ENCODE measurements at regions not wholly inside any gene's neighbourhood (a gene's known extent, or its start where the extent isn't known, plus 50 kb on each side); places are given as distances from the start of the nearest gene placed in this dataset.
"Not testable (repeated sequence)": the region's sequence is repeated elsewhere in the genome, so short reads cannot be mapped to it uniquely, and the experiment has no call there.

DNA sequence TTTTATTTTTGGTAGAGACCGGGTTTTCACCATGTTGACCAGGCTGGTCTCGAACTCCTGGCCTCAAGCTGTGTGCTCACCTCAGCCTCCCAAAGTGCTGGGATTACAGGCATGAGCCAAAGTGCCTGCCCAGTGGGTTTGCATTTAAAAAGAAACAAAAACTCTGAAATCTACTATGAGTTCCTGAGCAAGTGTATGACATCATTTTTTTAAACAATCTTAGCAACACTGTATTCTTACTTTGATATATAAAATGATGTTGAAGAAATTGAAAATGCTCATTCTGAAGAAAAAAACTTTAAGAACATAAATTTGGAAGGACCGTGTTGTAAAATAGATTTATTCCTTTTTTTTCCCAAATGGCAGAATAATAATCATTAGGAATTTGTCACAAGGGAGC lies 1199.7 kb downstream of the DIAPH3 start:
- no peak for DNase-seq (ENCODE audit: low read depth in 4 of 4, low spot score in 1 of 4)

GRCh38 chr13:58977085-58977484 lies 1186.6 kb downstream of the DIAPH3 start:
- no peak for DNase-seq (ENCODE audit: low read depth in 4 of 4, low spot score in 1 of 4)

DNA sequence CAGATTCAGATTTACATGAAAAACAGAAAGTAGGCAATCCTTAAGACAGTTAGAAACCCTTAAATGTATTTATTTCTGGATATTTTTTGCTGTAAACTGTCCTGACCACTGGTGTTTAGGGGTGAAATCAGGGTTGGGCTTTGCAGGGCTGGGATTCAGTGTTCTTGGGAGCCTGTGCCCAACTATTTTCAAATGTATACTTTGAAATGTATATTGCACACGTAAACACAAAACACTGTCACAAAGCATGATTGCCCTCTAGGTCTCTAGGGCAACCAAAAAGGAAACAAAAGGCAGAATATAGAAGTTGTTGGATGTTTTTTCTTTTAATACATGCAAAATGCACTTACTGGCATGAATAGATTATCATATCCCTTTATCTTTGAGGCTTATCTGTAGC lies 1185.4 kb downstream of the DIAPH3 start:
- DNase-seq (ENCODE audit: low read depth in 4 of 4, low spot score in 1 of 4) = no peak

DNA sequence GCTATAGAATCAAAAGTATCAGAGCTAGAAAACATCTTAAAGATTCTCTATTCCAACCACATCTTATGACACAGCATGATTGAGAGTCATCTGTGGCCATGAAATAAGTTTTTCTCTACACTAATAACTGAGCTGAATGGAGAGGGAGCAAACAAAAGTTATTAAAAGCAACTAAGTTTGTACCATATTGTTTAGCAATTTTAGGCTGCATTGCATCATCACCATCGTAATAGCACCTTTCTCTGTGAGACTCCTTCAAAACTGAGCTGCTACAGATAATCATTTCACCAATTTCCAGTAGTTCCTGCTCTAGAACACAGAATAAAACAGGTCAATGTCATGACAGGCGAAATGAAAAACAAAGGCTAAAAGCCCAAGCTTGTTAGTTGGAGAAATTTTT lies 1183.9 kb downstream of the DIAPH3 start:
- no peak for DNase-seq (ENCODE audit: low read depth in 4 of 4, low spot score in 1 of 4)

DNA sequence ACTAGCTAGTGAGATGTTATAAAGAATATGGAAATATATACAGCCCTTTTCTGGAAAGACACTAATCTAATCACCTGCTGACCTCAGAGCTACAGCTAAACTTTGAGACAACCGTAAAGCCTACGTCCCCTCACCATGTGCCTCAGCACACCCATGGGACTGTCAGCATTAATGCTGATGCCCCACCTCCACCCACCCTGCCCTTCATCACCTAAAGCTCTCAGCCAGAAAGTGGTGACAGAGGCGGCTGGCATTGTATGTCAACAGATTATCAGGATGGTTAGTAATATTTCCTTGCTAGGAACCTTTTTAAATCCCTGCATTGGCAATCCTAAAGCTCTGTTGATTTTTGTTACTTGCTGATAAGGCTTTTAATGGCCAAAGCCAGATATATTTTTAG lies 1177.9 kb downstream of the DIAPH3 start:
- no peak for DNase-seq (ENCODE audit: low read depth in 4 of 4, low spot score in 1 of 4)

GRCh38 chr13:58989556-58989955 lies 1174.2 kb downstream of the DIAPH3 start:
- no peak for DNase-seq (ENCODE audit: low read depth in 4 of 4, low spot score in 1 of 4)

DNA sequence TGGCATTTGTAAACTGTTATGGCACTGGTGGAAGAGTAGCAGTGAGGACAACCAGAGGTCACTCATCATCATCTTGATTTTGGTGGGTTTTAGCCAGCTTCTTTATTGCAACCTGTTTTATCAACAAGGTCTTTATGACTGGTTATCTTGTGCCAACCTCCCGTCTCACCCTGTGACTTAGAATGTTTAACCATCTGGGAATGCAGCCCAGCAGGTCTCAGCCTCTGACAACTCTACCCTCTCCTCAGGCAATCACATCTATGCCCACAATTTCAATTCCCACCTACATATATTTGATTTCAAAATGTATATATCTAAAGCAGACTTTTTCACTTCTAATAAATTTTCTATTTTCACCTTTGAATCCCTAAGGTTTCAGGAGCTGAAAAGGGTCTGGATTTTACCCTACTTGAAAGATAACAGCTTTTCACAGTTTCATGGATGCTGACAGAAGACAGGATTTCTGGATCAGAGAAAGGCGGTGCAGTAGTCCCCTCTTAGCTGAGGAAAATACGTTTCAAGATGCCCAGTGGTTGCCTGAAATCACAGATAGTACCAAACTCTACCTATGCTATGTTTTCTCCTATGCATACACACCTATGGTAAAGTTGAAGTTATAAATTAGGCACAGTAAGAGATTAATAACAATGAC lies 1171.8 kb downstream of the DIAPH3 start:
- no peak for DNase-seq (ENCODE audit: low read depth in 4 of 4, low spot score in 1 of 4)

DNA sequence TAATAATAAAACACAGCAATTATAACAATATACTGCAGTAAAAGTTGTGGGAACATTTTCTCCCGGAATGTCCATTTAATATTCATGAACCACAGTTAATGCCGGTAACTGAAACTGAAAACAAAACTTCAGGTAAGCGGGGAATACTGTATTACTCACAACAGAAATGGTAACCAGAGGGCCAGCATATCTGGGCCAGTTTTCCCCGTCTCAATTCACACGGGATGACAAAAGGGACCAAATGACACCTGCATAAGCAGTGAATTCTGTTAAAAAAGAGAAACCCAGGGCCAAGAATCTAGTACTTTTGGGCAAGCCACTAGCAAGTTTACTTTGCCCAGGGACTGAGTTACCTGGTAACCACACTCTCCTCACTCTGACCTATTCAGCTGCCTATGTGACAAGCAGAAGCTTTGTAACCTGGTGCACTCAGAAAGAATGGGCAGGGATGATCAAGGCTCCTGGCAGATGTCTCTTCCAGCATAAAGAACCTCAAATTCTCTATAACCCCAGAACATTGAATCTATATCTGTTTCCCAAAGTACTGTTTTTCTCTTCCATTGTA lies 1171.2 kb downstream of the DIAPH3 start:
- DNase-seq (ENCODE audit: low read depth in 4 of 4, low spot score in 1 of 4) = no peak

DNA sequence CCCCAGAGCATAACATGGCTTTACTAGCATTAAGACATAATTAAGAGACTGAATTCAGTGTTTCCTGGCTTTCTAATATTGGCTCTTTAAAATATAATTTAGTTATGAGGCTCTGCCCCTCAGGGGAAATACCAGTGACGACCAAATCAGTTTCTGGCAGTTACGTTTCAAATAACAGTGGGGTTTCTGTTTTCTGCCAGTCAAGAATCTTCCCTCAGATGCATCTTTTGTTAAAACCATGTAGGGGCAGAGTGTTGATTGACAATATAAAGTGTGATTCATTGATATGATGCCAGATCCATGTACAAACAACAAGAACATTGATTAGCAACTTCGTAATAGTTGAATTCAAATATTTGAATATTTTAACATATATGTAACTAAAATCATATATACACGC lies 1169.7 kb downstream of the DIAPH3 start:
- no peak for DNase-seq (ENCODE audit: low read depth in 4 of 4, low spot score in 1 of 4)

GRCh38 chr13:58994777-58995176 lies 1169.0 kb downstream of the DIAPH3 start:
- DNase-seq (ENCODE audit: low read depth in 4 of 4, low spot score in 1 of 4) = no peak

GRCh38 chr13:58998716-58999115 lies 1165.0 kb downstream of the DIAPH3 start:
- DNase-seq (ENCODE audit: low read depth in 4 of 4, low spot score in 1 of 4) = no peak

DNA sequence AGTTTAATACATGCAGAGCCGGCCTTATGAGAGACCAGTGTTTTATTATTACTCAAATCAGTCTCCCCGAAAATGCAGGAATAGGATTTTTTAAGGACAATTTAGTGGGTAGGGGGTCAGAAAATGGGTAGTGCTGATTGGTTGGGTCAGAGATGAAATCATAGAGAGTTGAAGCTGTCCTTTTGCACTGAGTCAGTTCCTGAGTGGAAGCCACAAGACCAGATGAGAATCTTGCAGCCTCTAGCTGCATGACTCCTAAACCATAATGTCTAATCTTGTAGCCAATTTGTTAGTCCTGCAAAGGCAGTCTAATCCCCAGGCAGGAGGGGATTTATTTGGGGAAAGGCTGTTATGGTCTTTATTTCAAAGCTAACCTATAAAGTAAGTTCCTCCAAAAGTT lies 1163.9 kb downstream of the DIAPH3 start:
- no peak for DNase-seq (ENCODE audit: low read depth in 4 of 4, low spot score in 1 of 4)

- DNase-seq (ENCODE audit: low read depth in 4 of 4, low spot score in 1 of 4) = no peak
Observed at GRCh38 chr13:59000770-59001169, 1163.0 kb downstream of the DIAPH3 start.

GRCh38 chr13:59012731-59013130 lies 1151.0 kb downstream of the DIAPH3 start:
- DNase-seq (ENCODE audit: low read depth in 4 of 4, low spot score in 1 of 4) = no peak

GRCh38 chr13:59016250-59016649 lies 1147.5 kb downstream of the DIAPH3 start:
- no peak for DNase-seq (ENCODE audit: low read depth in 4 of 4, low spot score in 1 of 4)

DNA sequence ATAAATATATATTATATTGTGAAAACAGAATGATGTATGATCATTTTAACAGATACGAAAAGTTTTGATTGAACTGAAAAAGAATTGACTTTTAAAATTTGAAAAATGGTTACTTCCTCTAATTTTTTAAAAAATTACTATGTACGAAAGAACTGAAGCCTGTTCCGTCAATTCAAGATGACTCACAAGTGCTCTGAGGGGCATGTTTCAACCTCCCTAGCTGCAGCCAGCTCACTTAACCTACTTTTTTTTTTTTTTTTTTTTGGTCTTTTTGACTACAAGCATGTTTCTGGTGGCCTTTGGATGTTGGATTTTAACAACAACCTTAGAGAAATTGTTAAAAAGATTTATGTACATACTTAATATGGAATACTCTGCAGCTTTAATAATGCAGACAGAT lies 1139.3 kb downstream of the DIAPH3 start:
- DNase-seq (ENCODE audit: low read depth in 4 of 4, low spot score in 1 of 4) = no peak

DNA sequence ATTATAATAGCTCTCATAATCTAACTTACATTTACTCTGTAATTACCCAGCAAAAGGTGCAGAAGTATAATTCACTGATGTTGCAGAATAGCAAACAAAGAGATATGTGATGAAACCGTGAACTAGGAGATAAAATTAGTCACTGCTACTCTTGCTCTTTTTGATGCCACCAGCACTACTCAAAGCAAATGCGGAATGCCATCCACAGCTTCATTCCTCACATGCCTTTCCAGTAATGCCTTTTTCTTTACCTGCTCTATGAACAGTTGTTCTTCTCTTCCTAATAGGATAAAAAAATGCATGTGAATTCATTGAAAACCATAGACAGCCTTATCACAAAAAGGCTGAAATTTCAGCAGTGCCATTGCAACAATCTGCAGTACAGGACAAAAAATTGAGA lies 1129.5 kb downstream of the DIAPH3 start:
- DNase-seq (ENCODE audit: low read depth in 4 of 4, low spot score in 1 of 4) = no peak

GRCh38 chr13:59038824-59039223 lies 1124.9 kb downstream of the DIAPH3 start:
- DNase-seq (ENCODE audit: low read depth in 4 of 4, low spot score in 1 of 4) = no peak

DNA sequence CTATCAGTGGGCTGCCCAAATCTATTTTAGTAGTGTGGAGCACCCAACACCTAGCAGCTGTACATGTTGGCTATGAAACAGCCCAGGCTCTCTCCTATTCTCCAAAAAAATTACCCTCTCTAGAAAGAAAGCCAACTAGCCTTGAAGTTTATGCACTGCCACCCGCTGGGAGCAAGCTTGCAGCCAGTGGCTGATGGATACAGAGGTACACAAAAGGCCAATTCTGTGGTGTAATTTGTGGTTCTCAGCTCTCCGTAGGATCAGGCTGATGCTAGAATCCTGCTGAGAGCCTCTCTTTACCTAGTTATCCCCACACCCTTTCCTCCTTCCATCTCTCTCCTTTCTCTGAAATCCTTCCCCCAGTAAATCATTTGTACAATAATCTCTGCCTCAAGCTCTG lies 1120.7 kb downstream of the DIAPH3 start:
- DNase-seq (ENCODE audit: low read depth in 4 of 4, low spot score in 1 of 4) = no peak

DNA sequence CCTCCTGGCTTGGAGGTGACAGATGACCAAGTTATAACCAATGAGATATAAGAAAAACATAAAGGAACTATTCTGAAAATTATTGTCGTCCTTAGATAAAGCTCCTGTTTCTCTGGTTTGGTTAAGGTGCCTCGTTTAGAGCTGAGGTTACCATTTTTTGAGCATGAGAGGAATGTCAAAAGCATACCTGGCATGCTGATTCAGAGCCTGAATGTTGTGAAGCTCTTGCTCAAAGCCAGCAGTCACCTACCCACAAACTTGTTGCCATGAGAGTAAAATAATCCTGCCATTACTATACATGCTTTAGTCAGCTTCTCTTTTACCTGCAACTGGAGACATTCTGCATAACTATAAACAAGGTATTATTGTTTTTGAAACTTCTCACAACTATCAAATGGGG lies 1116.2 kb downstream of the DIAPH3 start:
- no peak for DNase-seq (ENCODE audit: low read depth in 4 of 4, low spot score in 1 of 4)

GRCh38 chr13:59061621-59062020 lies 1102.1 kb downstream of the DIAPH3 start:
- DNase-seq (ENCODE audit: low read depth in 4 of 4, low spot score in 1 of 4) = no peak

GRCh38 chr13:59064042-59064441 lies 1099.7 kb downstream of the DIAPH3 start:
- no peak for DNase-seq (ENCODE audit: low read depth in 4 of 4, low spot score in 1 of 4)

DNA sequence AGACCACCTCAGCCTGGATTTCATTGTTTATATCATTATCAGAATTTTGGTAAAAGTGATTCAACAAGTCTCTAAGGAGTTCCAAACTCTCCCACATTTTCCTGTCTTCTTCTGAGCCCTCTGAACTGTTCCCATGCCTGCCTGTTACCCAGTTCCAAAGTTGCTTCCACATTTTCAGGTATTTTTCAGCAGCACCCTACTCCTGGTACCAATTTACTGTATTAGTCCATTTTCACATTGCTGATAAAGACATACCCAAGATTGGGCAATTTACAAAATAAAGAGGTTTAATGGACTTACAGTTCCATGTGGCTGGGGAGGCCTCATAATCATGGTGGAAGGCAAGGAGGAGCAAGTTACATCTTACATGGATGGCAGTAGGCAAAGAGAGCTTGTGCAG lies 1087.3 kb downstream of the DIAPH3 start:
- DNase-seq (ENCODE audit: low read depth in 4 of 4, low spot score in 1 of 4) = not testable (repeated sequence)
